Breast epithelium (tissue), 3 donors: ENCODE measurements at regions not wholly inside any gene's neighbourhood (a gene's known extent, or its start where the extent isn't known, plus 50 kb on each side); places are given as distances from the start of the nearest gene placed in this dataset.

ENCODE experiments used
- CTCF ChIP-seq, 3 donors: fragments of 450-650 bp; IDR thresholded peaks; one replicate each; pipeline ENCODE4 v1.5.1; 2016 to 2017; ENCODE audit warnings: antibody characterized with exemption in 3 of 3, mild to moderate bottlenecking in 3 of 3, moderate library complexity in 3 of 3
- POLR2A ChIP-seq: fragments of 450-650 bp; IDR thresholded peaks from one replicate; pipeline ENCODE4 v1.6.1; 2016; ENCODE audit warnings: antibody characterized with exemption, mild to moderate bottlenecking, moderate library complexity
- POLR2AphosphoS5 ChIP-seq, 3 donors: sonication (generic); formaldehyde crosslinking; IDR thresholded peaks; one replicate each; pipeline ENCODE4 v1.6.1; 2017; ENCODE audit warnings: antibody characterized with exemption in 3 of 3

- TF ChIP-seq POLR2A = no peak
- no peak for TF ChIP-seq CTCF (IDR thresholded peaks at IDR 0.05)
- no peak for TF ChIP-seq POLR2AphosphoS5 (IDR thresholded peaks at IDR 0.05)
Observed at GRCh38 chr12:91680864-91681263, 464.8 kb downstream of the BTG1 start.
